GM18951 (cell line): ENCODE measurements at regions not wholly inside any gene's neighbourhood (a gene's known extent, or its start where the extent isn't known, plus 50 kb on each side); places are given as distances from the start of the nearest gene placed in this dataset.
"Not testable (repeated sequence)": the region's sequence is repeated elsewhere in the genome, so short reads cannot be mapped to it uniquely, and the experiment has no call there.

Source experiments
- POLR2A ChIP-seq: IDR thresholded peaks from 4 replicates; pipeline ENCODE4 v1.6.1; 2011; ENCODE audit warnings: mild to moderate bottlenecking; ENCODE audit not compliant: insufficient read length, insufficient read depth; ENCODE audit errors: extremely low read depth
- in situ Hi-C: fragments of 300-500 bp; cut with MboI; formaldehyde crosslinking; loops from one replicate; pipeline ENCODE4 v1.12.0; 2022; ENCODE audit warnings: low sequenced_read_pairs, mixed read lengths, inconsistent platforms; ENCODE audit not compliant: unreplicated experiment

DNA sequence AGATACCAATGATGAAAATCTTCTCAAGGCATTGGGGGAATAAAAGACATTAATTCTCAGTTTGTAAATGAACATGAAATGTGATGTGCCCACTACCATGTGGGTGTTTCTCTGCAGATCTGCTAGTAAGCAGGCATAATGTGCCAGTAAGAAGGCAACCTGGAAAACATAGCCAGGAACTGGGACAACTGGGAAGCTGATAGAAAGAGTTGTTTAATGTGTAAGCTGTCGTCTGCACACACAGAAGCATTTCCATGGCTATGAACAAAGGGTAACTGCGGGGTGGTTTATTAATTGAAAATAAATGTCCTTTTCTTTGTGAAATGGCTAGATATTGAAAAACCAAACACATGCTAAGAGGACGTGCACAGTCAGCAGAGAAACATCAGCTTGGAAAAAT, 52.0 kb downstream of the ZC3H11B start:
- in situ Hi-C loops, result no loop called here
- no peak for TF ChIP-seq POLR2A

DNA sequence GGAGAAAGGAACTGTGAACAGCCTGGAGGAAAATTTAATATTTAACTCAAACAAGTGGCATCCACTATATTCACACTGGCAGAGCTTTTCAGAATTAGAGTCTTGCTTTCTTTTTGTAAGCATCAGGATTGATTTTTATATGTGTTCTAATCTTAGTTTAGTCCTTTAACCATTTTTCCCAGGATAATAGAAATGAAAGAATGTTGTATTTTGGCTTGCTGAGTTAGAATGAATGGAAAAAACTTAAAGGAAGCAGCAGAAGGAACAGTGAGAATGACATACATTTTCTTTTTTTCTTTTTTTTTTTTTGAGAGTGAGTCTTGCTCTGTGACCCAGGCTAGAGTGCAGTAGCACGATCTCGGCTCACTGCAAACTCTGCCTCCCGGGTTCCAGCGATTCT, 53.0 kb downstream of the ZC3H11B start:
- TF ChIP-seq POLR2A, result no peak
- in situ Hi-C loops, result no loop called here

- in situ Hi-C loops, result no loop called here
- no peak for TF ChIP-seq POLR2A
Observed at GRCh38 chr1:219555806-219556205, 57.1 kb downstream of the ZC3H11B start.

DNA sequence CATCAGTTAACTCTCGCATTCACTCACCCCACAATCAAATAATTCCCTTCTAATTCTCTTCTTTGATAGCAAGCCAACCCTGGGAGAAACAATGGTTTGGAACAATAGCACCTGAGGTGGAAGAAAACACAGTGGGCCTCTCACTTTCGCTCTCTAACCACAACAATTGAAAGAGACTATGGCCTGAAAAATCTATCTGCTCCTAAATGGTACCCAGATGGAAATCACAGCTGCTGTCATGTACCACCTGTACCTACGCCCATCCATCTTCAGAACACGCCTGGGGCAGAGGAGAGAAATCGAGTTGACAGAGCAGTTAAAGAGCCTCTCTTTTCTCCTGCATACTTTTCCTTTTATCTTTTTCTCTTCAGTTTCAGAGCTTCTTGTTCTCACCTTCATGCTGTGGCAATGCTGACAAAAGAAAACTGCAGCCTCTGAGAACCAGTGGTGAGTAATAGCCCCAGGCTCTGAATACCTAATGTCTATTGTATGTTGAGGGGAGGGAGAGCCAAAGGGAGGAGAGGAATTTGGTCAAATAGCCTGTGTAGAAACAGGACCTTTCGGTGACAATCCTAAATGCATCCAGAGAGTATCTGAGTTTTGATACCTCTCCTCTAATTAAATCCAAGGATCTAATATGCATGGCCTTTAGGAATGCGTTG, 57.7 kb downstream of the ZC3H11B start:
- TF ChIP-seq POLR2A, result no peak
- in situ Hi-C loops, result no loop called here

GRCh38 chr1:219553934-219554502, 58.9 kb downstream of the ZC3H11B start:
- TF ChIP-seq POLR2A, result no peak
- in situ Hi-C loops, result no loop called here

- in situ Hi-C loops, result no loop called here
- no peak for TF ChIP-seq POLR2A
Observed at GRCh38 chr1:219550201-219550600, 62.7 kb downstream of the ZC3H11B start.

DNA sequence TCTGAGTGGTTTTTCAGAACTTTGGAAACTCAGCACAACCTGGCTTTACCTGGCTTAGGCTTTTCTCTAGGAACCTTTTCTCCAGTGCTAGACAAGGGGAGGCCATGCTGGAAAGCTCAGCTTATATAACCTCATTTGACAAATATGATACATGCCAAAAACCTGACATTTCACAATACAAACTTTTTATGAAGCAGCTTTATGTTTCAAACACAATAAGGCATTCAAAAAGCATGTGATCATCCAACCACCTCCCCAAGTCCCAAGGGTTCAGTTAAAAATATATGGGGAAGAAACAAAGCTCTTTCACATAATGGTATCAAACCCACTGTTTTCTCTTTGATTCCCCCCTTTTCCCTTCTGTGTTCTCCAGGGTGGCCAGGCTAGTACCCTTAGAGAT, 63.7 kb downstream of the ZC3H11B start:
- in situ Hi-C loops, result no loop called here
- no peak for TF ChIP-seq POLR2A

DNA sequence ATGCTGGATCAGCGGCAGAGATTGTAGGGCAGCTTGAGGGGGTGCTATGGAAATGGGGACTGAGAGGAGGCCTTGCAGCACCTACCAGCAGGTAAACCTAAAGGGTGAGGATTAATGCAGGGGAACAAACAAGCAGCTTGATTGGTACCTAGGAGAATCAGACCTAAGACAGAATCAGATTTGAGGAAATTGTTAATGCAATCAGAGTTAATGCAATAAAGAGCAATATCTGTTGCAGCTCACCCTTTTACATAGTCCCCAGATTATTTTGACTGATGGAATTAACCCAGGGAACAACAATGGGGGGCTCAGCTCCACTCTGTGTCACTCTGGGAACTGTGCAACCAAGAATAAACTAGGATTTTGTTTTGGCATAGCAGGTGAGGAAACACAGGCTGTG, 64.5 kb downstream of the ZC3H11B start:
- TF ChIP-seq POLR2A, result no peak
- in situ Hi-C loops, result no loop called here

DNA sequence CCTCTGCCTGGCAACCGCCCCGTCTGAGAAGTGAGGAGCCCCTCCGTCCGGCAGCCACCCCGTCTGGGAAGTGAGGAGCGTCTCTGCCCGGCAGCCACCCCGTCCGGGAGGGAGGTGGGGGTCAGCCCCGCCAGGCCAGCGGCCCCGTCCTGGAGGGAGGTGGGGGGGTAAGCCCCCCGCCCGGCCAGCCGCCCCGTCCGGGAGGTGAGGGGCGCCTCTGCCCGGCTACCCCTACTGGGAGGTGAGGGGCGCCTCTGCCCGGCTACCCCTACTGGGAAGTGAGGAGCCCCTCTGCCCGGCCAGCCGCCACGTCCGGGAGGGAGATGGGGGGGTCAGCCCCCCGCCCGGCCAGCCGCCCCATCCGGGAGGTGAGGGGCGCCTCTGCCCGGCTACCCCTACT, 67.1 kb downstream of the ZC3H11B start:
- in situ Hi-C loops, result not testable (repeated sequence)

GRCh38 chr1:219544163-219544846, 68.6 kb downstream of the ZC3H11B start:
- TF ChIP-seq POLR2A, result no peak
- in situ Hi-C loops, result no loop called here

- TF ChIP-seq POLR2A, result no peak
- in situ Hi-C loops, result no loop called here
Observed at GRCh38 chr1:219542828-219543518, 69.9 kb downstream of the ZC3H11B start.

DNA sequence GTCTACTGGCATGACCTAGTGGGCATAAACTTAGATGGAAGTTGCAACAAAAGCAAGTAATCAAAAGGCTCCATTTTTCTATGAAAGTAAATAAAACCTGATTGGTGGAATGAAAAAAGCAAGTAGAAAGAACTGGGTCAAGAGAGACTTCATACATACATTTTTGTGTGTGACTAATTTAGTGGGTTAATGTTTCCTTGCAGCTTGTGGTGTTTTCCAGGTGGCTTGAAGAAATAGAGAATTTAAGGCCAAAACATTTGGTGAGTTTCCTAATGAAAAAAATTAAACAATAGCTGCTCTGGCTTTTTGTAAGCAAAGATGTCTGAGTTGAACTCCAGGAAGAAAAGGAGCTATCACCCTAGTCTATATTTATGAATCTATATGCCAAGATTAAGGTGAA, 71.0 kb downstream of the ZC3H11B start:
- no peak for TF ChIP-seq POLR2A
- in situ Hi-C loops, result no loop called here

- in situ Hi-C loops, result no loop called here
- no peak for TF ChIP-seq POLR2A
Observed at GRCh38 chr1:219539645-219540254, 73.2 kb downstream of the ZC3H11B start.
